ENCODE measurements at regions not wholly inside any gene's neighbourhood (a gene's known extent, or its start where the extent isn't known, plus 50 kb on each side); places are given as distances from the start of the nearest gene placed in this dataset.

DNA sequence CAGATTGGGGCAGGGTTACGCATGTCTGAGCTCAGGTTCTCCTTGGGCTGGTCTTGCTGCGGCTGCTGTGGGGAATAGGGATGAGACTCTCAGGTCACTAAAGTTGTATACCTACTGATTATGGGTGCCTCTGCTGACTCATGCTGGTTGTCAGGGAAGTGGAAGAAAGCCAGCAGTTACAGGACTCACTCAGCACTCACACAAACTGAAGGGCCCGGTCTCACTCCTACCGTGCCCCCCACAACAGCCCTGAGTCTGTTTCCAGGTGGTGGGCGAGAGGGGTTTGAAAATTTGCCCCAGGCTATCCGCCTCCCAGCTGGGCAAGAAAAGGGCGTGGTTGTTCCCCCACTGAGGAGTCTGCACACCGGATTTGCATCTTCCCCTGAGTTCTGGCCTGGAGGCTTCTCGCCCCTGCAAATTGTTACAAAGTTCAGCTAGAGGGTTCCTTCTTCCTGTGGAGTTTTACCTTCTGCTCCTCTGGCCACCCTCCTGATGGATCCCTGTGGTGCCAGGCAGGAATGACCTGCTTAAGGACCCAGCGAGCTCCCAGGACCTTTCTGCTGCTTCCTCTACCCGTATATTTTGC, 659.2 kb downstream of the HDGFL1 start:
- H3K9me3 ChIP-seq (ENCODE audit: control insufficient read depth in 4 of 4, insufficient read depth in 3 of 4, low read length in 3 of 4): no peaks in the 10 kb centered on the region
- H3K4me1 ChIP-seq (ENCODE audit: control insufficient read depth in 5 of 5, insufficient read depth in 5 of 5, low read length in 5 of 5): no peaks in the 10 kb centered on the region
- TF ChIP-seq, protein P1, sequence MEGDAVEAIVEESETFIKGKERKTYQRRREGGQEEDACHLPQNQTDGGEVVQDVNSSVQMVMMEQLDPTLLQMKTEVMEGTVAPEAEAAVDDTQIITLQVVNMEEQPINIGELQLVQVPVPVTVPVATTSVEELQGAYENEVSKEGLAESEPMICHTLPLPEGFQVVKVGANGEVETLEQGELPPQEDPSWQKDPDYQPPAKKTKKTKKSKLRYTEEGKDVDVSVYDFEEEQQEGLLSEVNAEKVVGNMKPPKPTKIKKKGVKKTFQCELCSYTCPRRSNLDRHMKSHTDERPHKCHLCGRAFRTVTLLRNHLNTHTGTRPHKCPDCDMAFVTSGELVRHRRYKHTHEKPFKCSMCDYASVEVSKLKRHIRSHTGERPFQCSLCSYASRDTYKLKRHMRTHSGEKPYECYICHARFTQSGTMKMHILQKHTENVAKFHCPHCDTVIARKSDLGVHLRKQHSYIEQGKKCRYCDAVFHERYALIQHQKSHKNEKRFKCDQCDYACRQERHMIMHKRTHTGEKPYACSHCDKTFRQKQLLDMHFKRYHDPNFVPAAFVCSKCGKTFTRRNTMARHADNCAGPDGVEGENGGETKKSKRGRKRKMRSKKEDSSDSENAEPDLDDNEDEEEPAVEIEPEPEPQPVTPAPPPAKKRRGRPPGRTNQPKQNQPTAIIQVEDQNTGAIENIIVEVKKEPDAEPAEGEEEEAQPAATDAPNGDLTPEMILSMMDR (IDR thresholded peaks at IDR 0.05; ENCODE audit: control extremely low read depth, extremely low read depth): no peak
- no peak overlapping the region for H3K27ac ChIP-seq (ENCODE audit: low read depth in 1 of 2, low read length in 1 of 2)
- no peak overlapping the region for H3K9ac ChIP-seq (ENCODE audit: insufficient read depth in 1 of 2, low read length in 2 of 2)
- ATAC-seq (ENCODE audit: insufficient read depth, low FRiP score) (no peak), DNase-seq (no peak)
- 85 to 90% methylated on average over 11 of the region's 11 CpGs for WGBS, 2 donors
- H3K27me3 ChIP-seq (ENCODE audit: control insufficient read depth in 3 of 3, insufficient read depth in 3 of 3, low read length in 2 of 3): no peaks in the 10 kb centered on the region
- H3K36me3 ChIP-seq (ENCODE audit: control insufficient read depth in 4 of 4, insufficient read depth in 4 of 4, low read length in 4 of 4): no peaks in the 10 kb centered on the region
- no peak overlapping the region for H3K4me3 ChIP-seq

DNA sequence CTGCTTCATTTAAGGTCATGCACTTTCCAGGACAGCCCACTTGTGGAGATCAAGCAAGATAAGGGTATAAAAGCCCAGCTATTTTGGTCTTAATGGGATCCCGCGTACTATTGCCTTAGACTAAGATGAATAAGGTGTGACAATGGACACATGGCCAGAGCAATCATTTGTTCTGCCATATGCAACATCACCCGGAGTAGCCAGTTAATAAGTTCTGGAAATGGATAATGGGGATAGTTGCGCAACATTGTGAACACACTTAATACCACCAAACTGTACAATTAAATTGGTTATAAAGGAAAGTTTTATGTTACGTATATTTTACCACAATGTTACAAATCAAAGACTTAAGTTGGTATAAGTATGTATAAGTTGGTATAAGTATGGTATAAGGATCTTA, 674.5 kb downstream of the HDGFL1 start:
- no peaks in the 10 kb centered on the region for H3K27me3 ChIP-seq (ENCODE audit: control insufficient read depth in 3 of 3, insufficient read depth in 3 of 3, low read length in 2 of 3)
- no peaks in the 10 kb centered on the region for H3K4me1 ChIP-seq (ENCODE audit: control insufficient read depth in 5 of 5, insufficient read depth in 5 of 5, low read length in 5 of 5)
- no peak for ATAC-seq (ENCODE audit: insufficient read depth, low FRiP score)
- DNase-seq: peak in 2 of 3 donors; percentile 27 to 61
- 71 to 88% methylated on average over 5 of the region's 5 CpGs for WGBS, 2 donors
- no peaks in the 10 kb centered on the region for H3K36me3 ChIP-seq (ENCODE audit: control insufficient read depth in 4 of 4, insufficient read depth in 4 of 4, low read length in 4 of 4)
- H3K9ac ChIP-seq (ENCODE audit: insufficient read depth in 1 of 2, low read length in 2 of 2): no peak overlapping the region
- TF ChIP-seq, protein P1 (IDR thresholded peaks at IDR 0.05; ENCODE audit: control extremely low read depth, extremely low read depth): no peak
- no peak overlapping the region for H3K4me3 ChIP-seq
- H3K27ac ChIP-seq (ENCODE audit: low read depth in 1 of 2, low read length in 1 of 2): no peak overlapping the region
- H3K9me3 ChIP-seq (ENCODE audit: control insufficient read depth in 4 of 4, insufficient read depth in 3 of 4, low read length in 3 of 4): no peaks in the 10 kb centered on the region

DNA sequence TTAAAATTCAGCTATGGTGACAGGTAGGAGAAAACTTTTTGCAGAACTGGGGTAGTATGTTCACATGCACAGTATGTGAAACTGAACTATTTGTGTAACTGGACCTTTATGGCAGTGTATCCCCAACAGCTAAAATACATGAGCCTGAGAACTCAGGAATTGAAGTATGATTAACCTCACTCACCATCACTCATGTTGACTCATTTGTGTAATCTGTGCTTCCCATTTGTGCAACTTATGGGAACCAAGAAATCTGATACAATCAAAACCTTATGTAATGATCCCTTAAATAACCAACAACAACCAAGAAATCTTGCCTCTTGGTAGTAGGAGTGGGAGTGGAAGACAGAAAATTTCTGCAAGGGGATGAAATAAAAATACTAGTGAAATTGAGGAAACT, 674.9 kb downstream of the HDGFL1 start:
- DNase-seq (no peak), ATAC-seq (ENCODE audit: insufficient read depth, low FRiP score) (no peak)
- Histone ChIP-seq H3K27ac (ENCODE audit: low read depth in 1 of 2, low read length in 1 of 2) (no peak overlapping the region), H3K27me3 (ENCODE audit: control insufficient read depth in 3 of 3, insufficient read depth in 3 of 3, low read length in 2 of 3) (no peaks in the 10 kb centered on the region), H3K4me3 (no peak overlapping the region), H3K4me1 (ENCODE audit: control insufficient read depth in 5 of 5, insufficient read depth in 5 of 5, low read length in 5 of 5) (no peaks in the 10 kb centered on the region), H3K36me3 (ENCODE audit: control insufficient read depth in 4 of 4, insufficient read depth in 4 of 4, low read length in 4 of 4) (no peaks in the 10 kb centered on the region), H3K9ac (ENCODE audit: insufficient read depth in 1 of 2, low read length in 2 of 2) (no peak overlapping the region), H3K9me3 (ENCODE audit: control insufficient read depth in 4 of 4, insufficient read depth in 3 of 4, low read length in 3 of 4) (no peaks in the 10 kb centered on the region)
- TF ChIP-seq, protein P1 (IDR thresholded peaks at IDR 0.05; ENCODE audit: control extremely low read depth, extremely low read depth): no peak

DNA sequence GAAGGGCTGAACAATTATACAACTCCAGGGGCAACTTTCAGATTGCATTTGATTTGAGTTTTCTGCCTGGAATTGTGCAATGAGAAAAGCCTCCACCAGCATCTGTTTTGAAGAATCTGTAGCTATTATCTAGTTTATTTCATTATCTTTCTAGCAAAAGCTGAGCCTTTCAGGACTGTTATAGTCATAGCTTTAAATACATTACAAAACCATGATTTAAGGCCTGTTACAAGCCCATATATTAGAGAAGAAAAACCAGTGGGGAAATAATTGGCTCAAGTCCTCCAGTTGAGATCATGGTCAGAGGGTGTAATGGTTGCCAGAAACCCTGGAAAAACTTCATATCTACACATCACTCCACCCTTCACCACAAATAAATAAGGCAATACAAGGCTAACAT, 676.2 kb downstream of the HDGFL1 start:
- ATAC-seq (ENCODE audit: insufficient read depth, low FRiP score) (no peak), DNase-seq (peak in 2 of 3 donors; percentile 25 to 36)
- H3K36me3 ChIP-seq (ENCODE audit: control insufficient read depth in 4 of 4, insufficient read depth in 4 of 4, low read length in 4 of 4): no peaks in the 10 kb centered on the region
- no peaks in the 10 kb centered on the region for H3K27me3 ChIP-seq (ENCODE audit: control insufficient read depth in 3 of 3, insufficient read depth in 3 of 3, low read length in 2 of 3)
- H3K9ac ChIP-seq (ENCODE audit: insufficient read depth in 1 of 2, low read length in 2 of 2): no peak overlapping the region
- no peak overlapping the region for H3K27ac ChIP-seq (ENCODE audit: low read depth in 1 of 2, low read length in 1 of 2)
- H3K9me3 ChIP-seq (ENCODE audit: control insufficient read depth in 4 of 4, insufficient read depth in 3 of 4, low read length in 3 of 4): no peaks in the 10 kb centered on the region
- H3K4me1 ChIP-seq (ENCODE audit: control insufficient read depth in 5 of 5, insufficient read depth in 5 of 5, low read length in 5 of 5): no peaks in the 10 kb centered on the region
- H3K4me3 ChIP-seq: no peak overlapping the region
- TF ChIP-seq, protein P1 (IDR thresholded peaks at IDR 0.05; ENCODE audit: control extremely low read depth, extremely low read depth): no peak

Measured in lung (tissue), 11 donors.